ENCODE measurements at regions not wholly inside any gene's neighbourhood (a gene's known extent, or its start where the extent isn't known, plus 50 kb on each side); places are given as distances from the start of the nearest gene placed in this dataset.

DNA sequence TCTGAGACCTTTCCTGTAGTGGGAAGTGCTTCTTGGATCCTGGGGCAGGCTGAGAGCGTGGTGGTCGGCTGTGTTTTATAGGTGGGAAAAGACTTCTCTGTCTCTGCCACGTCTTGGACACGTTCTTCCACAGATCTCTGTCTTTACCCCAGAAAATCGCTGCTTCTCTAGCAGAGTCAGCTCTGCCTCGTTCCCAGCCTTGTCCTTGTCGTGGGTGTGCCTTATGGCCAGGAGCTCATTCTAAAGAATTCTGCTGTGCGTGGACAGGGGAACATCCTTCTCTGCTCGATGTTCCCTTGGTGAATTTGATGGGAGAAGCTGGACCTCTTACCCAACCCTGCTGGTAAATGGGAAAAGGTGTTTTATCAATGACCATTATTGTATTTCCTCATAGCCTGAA is 433.1 kb upstream of the C2CD4B start:
- ATAC-seq: no peak
- Histone ChIP-seq H3K4me3 (no peak overlapping the region), H3K9me3 (no peaks in the 10 kb centered on the region), H3K27me3 (no peaks in the 10 kb centered on the region), H3K27ac (no peak overlapping the region), H3K4me1 (peaks cover 0 to 10% (median 1%) of the 10 kb centered on the region in 4 donors), H3K36me3 (no peaks in the 10 kb centered on the region)
- intact Hi-C loops (cut with DNase I): no loop called here
- WGBS (ENCODE audit: insufficient coverage, low coverage, low lambda C conversion rate, missing lambda C conversion rate): 94% methylated on average over 7 of the region's 9 CpGs
- TF ChIP-seq POLR2A (IDR thresholded peaks at IDR 0.05): no peak
- TF ChIP-seq, protein P1, sequence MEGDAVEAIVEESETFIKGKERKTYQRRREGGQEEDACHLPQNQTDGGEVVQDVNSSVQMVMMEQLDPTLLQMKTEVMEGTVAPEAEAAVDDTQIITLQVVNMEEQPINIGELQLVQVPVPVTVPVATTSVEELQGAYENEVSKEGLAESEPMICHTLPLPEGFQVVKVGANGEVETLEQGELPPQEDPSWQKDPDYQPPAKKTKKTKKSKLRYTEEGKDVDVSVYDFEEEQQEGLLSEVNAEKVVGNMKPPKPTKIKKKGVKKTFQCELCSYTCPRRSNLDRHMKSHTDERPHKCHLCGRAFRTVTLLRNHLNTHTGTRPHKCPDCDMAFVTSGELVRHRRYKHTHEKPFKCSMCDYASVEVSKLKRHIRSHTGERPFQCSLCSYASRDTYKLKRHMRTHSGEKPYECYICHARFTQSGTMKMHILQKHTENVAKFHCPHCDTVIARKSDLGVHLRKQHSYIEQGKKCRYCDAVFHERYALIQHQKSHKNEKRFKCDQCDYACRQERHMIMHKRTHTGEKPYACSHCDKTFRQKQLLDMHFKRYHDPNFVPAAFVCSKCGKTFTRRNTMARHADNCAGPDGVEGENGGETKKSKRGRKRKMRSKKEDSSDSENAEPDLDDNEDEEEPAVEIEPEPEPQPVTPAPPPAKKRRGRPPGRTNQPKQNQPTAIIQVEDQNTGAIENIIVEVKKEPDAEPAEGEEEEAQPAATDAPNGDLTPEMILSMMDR (IDR thresholded peaks at IDR 0.05): no peak
- no peak for DNase-seq

DNA sequence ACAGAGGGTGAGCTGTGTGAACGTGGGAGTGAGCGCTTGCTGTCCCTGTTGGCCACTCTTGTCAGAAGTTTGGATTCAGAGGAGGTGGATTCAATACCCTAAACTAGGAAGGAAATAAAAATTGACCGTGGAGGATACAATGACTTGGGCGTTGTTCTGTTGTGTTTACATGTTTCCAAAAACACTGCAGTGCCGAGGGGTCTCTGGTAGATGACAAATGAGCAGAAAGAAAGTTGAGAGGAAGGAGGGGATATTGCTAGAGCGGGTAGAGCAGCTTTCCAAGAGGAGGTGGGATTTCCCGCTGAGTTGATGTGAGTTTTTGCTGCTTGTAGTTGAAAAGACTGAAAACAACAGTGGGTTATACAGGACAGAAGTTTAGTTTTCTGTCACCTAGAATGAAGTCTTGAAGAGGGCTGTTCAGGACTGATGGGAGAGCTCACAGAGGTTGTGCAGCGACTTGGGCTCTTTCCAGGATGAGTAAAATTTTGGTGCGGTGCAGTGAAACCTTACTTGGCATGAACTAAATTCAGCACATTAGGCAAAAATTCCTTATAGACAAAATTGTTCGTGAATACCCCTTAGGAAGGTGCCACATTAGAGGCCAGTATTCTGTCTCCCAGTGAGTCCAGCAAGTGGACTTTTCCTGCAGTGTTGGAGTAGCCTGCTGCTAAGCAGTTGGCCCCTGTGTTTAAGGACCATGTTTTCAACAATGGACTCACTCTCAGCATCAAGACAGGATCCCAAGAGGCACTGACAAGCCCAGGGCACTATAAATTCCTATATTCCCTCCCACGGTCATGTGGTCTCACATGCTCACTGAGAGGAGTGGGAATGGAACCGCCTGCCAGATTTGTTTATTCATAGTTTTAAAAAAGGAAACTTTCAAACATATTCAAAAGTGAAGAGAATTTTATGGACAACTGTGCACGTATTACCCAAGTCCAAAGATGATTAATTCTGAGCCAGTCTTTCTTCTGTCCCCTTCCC is 435.0 kb upstream of the C2CD4B start:
- Histone ChIP-seq H3K27me3 (no peaks in the 10 kb centered on the region), H3K36me3 (no peaks in the 10 kb centered on the region), H3K4me3 (no peak overlapping the region), H3K4me1 (peaks cover 0 to 12% (median 2%) of the 10 kb centered on the region in 4 donors), H3K27ac (no peak overlapping the region), H3K9me3 (no peaks in the 10 kb centered on the region)
- WGBS (ENCODE audit: insufficient coverage, low coverage, low lambda C conversion rate, missing lambda C conversion rate): 64% methylated on average over 10 of the region's 13 CpGs
- intact Hi-C loops (cut with DNase I): no loop called here
- ATAC-seq (no peak), DNase-seq (no peak)
- no peak for TF ChIP-seq POLR2A (IDR thresholded peaks at IDR 0.05)
- TF ChIP-seq, protein P1 (IDR thresholded peaks at IDR 0.05): no peak

DNA sequence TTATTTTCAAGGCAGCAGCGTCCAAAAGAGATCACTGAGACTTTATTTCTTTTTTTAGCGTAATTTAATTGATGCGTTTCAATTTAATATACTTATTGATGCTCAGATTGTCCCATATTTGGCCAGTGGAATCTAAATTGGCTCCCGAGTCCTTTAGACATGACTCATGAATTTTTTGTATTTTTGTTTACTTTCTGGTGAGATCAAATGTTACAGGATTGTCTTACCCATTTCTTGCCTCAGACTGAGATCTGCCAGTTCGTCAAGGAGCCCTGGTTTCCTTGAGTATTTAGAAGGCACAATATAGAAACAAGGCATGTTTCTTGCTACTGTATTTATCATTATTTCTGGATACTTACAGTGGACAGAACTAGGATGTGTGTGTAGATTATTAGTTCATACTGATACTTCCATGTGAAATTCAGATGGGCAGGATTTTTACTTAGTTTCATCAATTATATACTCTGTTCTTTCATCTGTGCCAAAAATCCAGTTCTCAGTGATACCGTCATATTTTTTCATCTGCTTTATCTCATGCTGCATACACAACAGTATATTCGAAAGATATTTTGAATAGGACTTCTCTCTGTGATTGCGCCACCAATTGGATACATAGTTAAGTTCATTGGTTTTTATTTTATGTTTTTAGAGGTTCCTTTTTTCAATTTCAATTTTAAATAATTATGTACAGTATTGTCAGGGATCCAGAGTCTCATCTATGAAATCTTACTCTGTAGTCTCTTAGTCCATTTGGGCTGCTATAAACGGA is 436.9 kb upstream of the C2CD4B start:
- H3K27ac ChIP-seq: no peak overlapping the region
- WGBS (ENCODE audit: insufficient coverage, low coverage, low lambda C conversion rate, missing lambda C conversion rate): 90% methylated on average over 9 of the region's 9 CpGs
- H3K4me1 ChIP-seq: peaks cover 0 to 12% (median 2%) of the 10 kb centered on the region in 4 donors
- no peak for TF ChIP-seq POLR2A (IDR thresholded peaks at IDR 0.05)
- TF ChIP-seq, protein P1 (IDR thresholded peaks at IDR 0.05): no peak
- H3K27me3 ChIP-seq: no peaks in the 10 kb centered on the region
- intact Hi-C loops (cut with DNase I): no loop called here
- ATAC-seq: no peak
- H3K36me3 ChIP-seq: no peaks in the 10 kb centered on the region
- H3K9me3 ChIP-seq: no peaks in the 10 kb centered on the region
- no peak for DNase-seq
- no peak overlapping the region for H3K4me3 ChIP-seq

DNA sequence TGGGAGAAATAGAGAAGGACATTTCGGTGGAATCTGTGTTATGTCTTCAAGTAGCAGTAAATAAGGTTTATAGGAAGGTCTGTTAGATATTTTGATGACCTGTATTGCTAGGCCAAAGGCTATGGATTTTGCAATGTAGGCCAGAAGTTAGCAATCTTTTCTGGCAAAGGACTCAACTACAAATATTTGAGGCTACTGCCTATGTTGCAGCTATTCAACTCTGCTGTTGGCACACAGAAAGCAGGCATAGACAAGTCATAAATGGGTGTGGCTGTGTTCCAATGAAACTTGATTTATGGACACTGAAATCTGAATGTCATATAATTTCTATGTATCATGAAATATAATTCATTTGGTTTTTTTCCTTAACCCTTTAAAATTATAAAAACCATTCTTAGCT is 438.7 kb upstream of the C2CD4B start:
- TF ChIP-seq POLR2A (IDR thresholded peaks at IDR 0.05): no peak
- TF ChIP-seq, protein P1 (IDR thresholded peaks at IDR 0.05): no peak
- 17% methylated on average over 1 of the region's 1 CpG for WGBS (ENCODE audit: insufficient coverage, low coverage, low lambda C conversion rate, missing lambda C conversion rate)
- Histone ChIP-seq H3K27me3 (no peaks in the 10 kb centered on the region), H3K36me3 (no peaks in the 10 kb centered on the region), H3K9me3 (no peaks in the 10 kb centered on the region), H3K4me1 (peaks cover 0 to 12% (median 2%) of the 10 kb centered on the region in 4 donors), H3K4me3 (no peak overlapping the region), H3K27ac (no peak overlapping the region)
- intact Hi-C loops (cut with DNase I): no loop called here
- ATAC-seq (peak; percentile 90 to 98 (median 96)), DNase-seq (peak in 1 of 3 donors; percentile 51)
